ENCODE measurements at regions not wholly inside any gene's neighbourhood (a gene's known extent, or its start where the extent isn't known, plus 50 kb on each side); places are given as distances from the start of the nearest gene placed in this dataset.

GRCh38 chr12:24071842-24072241 lies 122.4 kb upstream of the SOX5 start:
- DNase-seq = no peak

GRCh38 chr12:24069532-24070395 lies 120.3 kb upstream of the SOX5 start:
- DNase-seq = no peak

GRCh38 chr12:24066865-24067264 lies 117.4 kb upstream of the SOX5 start:
- DNase-seq = no peak

- no peak for DNase-seq
Observed at GRCh38 chr12:24066097-24066496, 116.6 kb upstream of the SOX5 start.

GRCh38 chr12:24062642-24063245 lies 113.3 kb upstream of the SOX5 start:
- DNase-seq = no peak

GRCh38 chr12:24060089-24060488 lies 110.6 kb upstream of the SOX5 start:
- no peak for DNase-seq

GRCh38 chr12:24057920-24058476 lies 108.5 kb upstream of the SOX5 start:
- DNase-seq = no peak

- no peak for DNase-seq
Observed at GRCh38 chr12:24055747-24056146, 106.3 kb upstream of the SOX5 start.

- no peak for DNase-seq
Observed at GRCh38 chr12:24054416-24054815, 104.9 kb upstream of the SOX5 start.

- no peak for DNase-seq
Observed at GRCh38 chr12:24049728-24050127, 100.3 kb upstream of the SOX5 start.

- no peak for DNase-seq
Observed at GRCh38 chr12:24049101-24049500, 99.6 kb upstream of the SOX5 start.

GRCh38 chr12:24048446-24048845 lies 99.0 kb upstream of the SOX5 start:
- DNase-seq = no peak

- no peak for DNase-seq
Observed at GRCh38 chr12:24047326-24047725, 97.9 kb upstream of the SOX5 start.

GRCh38 chr12:24045816-24046257 lies 96.4 kb upstream of the SOX5 start:
- DNase-seq = no peak

GRCh38 chr12:24044941-24045703 lies 95.7 kb upstream of the SOX5 start:
- no peak for DNase-seq

- no peak for DNase-seq
Observed at GRCh38 chr12:24042651-24043050, 93.2 kb upstream of the SOX5 start.

GRCh38 chr12:24039113-24039525 lies 89.6 kb upstream of the SOX5 start:
- no peak for DNase-seq

GRCh38 chr12:24038211-24038997 lies 88.9 kb upstream of the SOX5 start:
- no peak for DNase-seq

- DNase-seq = no peak
Observed at GRCh38 chr12:24036438-24037216, 87.2 kb upstream of the SOX5 start.

GRCh38 chr12:24034894-24035293 lies 85.4 kb upstream of the SOX5 start:
- DNase-seq = no peak

- no peak for DNase-seq
Observed at GRCh38 chr12:24034160-24034559, 84.7 kb upstream of the SOX5 start.

GRCh38 chr12:24027352-24027751 lies 77.9 kb upstream of the SOX5 start:
- no peak for DNase-seq

All from NCI-H187 treated with DMSO at 0.1 percent for 48 hours (cell line).